Brain pericyte (primary cell): ENCODE measurements at regions not wholly inside any gene's neighbourhood (a gene's known extent, or its start where the extent isn't known, plus 50 kb on each side); places are given as distances from the start of the nearest gene placed in this dataset.
"Not testable (repeated sequence)": the region's sequence is repeated elsewhere in the genome, so short reads cannot be mapped to it uniquely, and the experiment has no call there.

Experiments used
- DNase-seq: peaks from one replicate; pipeline ENCODE4 v3.0.0-alpha.2; 2012; ENCODE audit warnings: low read depth, low spot score

DNA sequence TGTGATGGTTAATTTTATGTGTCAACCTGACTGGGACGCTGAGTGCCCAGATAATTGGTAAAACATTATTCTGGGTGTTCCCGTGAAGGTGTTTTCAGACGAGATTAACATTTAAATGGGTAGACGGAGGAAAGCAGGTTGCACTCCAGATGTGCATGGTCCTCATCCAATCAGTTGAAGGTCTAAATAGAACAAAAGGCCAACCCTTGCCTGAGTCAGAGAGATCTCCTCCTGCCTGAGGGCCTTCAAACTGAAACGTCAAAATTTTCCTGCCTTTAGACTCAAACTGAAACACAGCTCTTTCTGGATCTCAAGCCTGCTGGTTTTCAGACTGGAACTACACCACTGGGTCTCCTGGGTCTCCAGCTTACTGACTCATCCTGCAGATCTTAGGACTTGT, 73.5 kb downstream of the NPIPA8 start:
- DNase-seq, result not testable (repeated sequence)

DNA sequence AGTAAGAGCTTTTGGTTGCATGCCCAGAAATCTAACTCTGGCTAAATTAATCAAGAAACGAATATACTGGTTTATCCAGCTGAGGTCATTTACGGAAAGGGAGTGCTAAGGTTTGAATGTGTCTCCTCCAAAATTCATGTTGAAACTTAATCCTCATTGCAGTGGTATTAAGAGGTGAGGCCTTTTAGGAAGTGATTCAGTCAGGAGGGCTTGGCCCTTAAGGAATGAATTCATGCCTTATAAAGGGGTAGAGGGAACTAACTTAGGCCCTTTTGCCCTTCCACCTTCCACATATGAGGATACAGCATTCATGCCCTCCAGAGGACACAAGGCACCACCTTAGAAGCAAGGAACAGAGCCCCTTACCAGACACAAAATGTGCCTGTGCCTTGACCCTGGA, 74.7 kb downstream of the NPIPA8 start:
- not testable (repeated sequence) for DNase-seq

DNA sequence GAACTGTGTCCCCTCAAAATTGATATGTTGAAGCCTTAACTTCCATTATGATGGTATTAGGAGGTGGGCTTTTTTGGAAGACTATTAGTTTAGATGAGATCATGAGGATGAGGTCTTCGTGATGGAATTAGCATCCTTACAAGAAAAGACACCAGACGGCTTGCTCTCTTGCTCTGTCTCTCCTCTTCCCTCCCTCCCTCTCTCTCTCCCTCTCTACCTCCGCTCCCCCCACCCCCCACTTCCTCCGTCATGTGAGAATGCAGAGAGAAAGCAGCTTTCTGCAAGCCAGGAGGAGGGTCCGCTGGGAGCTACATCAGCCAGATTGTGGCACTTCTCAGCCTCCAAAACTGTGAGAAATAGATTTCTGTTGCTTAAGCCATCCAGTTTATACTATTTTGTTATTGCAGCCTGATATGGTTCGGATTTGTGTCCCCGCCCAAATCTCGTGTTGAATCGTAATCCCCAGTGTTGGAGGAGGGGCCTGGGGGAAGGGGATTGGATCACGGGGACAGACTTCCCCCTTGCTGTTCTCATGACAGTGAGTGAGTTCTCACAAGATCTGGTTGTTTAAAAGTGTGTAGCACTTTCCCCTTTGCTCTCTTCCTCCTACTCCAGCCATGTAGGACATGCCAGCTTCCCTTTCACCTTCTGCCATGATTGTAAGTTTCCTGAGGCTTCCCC, 76.9 kb downstream of the NPIPA8 start:
- not testable (repeated sequence) for DNase-seq

DNA sequence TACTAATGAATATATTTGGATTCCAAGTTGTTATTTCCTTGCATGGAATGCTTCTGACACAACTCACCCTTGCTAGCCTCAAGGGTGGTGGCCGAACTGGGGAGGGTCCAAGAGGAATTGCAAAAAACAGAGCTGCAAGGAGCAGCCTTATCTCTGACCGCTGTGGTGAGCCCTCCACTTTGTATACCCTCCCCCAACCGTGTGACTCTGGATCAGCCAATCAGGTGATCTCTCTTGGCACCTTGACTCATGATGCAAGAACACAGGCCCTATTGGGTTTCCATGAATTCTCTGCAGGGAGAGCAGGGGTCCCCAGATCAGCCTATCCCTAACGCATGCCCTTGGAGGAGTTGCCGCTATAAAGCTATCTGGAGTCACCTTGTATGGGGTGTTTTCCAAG, 83.6 kb downstream of the NPIPA8 start:
- not testable (repeated sequence) for DNase-seq

DNA sequence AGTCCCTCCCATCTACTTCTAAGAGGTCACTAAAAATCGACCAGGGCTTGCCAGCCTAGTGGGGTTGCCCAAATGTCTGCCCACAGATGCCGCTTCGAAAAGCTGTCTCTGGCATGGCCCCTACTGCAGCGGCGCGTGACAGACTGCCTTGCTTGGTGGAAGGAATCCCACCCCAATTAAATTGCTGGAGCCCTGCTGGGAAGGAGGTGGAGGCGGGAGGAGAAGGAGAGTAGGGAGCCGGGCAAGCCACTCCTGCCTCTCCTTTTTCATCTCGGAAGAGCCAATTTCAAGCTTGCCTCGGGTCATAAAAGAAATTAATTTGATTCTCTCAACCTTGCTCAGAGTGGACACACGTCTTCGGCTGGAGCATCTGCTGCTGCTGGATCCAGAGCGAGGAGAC, 106.0 kb downstream of the NPIPA8 start:
- not testable (repeated sequence) for DNase-seq

DNA sequence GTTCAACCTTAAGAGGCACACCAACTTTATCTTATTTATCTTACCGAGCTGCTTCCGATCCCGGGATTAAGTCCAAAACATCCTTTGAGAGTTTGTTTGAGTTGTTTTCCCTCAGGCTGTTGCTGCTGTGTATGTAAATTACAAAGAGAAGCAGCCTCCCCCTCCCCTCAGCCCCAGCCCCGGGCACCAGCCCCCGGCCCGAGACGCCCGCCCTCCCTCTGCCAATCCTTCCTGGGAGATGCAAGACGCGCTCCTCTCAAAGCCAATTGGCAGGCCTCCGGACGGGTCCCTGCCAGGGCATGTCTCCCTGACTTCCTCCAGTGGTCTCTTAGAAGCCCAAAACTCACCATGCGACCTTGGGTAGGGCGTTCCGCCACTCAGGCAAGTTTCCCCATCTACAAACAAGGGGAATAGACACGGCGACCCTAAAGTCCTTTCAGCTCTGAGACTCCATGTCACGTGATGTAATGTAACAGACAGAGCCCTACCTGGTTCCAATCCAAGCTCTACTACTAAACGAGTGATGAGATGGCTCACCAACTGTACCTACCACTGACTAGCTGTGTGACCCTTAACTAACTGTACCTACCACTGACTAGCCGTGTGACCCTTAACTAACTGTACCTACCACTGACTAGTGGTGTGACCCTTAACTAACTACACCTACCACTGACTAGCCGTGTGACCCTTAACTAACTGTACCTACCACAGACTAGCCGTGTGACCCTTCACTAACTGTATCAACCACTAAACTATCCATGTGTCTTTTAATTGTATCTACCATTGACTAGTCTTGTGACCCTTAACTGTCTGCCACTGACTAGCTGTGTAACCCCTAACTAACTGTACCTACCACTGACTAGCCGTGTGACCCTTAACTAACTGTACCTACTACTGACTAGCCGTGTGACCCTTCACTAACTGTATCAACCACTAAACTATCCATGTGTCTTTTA, 114.2 kb downstream of the NPIPA8 start:
- DNase-seq, result not testable (repeated sequence)

DNA sequence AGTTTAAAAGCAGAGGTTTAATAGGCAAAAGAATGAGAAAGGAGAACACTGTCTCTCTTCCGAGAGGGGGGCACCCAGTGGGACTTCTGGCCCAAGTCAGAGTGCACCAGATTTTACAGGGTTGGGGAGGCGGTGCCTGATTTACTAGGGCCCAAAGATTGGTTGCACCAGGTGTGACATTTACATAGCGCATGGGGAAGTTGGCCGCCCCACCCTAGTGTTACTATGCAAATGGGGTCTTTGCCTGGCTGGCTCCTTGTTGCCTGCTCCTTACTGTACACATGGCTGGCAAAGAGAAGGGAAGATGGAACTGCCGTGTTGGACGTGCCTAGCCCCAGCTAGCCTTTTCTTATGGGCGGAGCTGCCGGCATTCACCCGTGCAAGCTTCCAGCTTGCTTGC, 118.8 kb downstream of the NPIPA8 start:
- not testable (repeated sequence) for DNase-seq

DNA sequence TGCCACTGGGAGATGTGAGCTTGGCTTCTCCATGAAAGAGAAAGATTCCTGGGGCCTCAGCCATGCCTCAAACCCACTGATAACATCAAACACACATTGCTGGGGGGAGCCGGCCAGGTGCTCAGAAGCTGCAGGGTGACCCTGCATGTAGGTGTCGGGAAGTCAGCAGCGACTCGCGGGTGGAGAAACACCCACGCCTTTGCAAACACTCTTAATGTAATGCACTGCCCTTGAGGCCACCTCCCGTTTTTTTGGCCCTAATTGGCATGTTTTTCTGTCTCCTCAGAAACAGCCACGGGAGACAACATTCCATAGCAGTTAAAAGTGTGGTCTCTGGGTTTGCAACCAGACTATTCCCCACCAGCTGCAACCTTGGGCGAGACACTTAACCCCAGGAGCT, 119.7 kb downstream of the NPIPA8 start:
- DNase-seq, result not testable (repeated sequence)

DNA sequence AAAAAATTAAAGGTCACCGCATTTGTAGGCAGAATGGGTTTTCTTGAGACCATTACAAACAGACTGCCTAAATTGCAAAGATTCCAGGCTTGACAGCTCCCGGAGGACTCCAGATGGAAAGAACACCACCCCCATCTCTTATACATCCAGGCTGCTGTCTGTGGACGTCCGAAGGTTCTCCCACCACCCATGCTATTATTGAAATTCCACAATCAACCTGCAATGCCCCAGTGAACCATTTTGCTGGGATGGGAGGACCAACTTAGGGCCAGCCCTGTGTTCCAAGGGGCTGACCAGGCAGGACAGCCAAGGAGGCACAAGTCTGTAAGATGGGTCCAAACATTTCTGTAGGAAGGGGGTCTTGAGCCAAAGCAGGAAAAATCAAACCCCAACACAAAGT, 122.7 kb downstream of the NPIPA8 start:
- DNase-seq, result not testable (repeated sequence)

DNA sequence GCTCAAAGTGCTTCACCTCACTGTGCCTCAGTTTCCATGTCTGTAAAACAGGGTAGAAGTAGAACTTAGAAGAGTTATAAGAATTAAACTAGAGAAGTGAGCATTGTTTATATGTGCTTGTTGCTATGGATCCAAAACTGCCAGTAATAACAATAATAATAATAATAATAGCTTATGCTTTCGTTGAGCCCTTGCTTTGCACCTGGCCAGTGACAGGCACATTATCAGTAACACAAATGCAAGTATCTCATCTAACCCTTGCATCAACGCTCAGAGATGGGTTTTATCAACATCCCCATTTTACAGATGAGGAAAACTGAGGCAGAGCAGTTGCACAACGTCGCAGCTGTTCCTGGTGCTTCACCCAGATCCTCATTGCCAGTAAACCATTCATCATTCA, 125.0 kb downstream of the NPIPA8 start:
- DNase-seq, result not testable (repeated sequence)

DNA sequence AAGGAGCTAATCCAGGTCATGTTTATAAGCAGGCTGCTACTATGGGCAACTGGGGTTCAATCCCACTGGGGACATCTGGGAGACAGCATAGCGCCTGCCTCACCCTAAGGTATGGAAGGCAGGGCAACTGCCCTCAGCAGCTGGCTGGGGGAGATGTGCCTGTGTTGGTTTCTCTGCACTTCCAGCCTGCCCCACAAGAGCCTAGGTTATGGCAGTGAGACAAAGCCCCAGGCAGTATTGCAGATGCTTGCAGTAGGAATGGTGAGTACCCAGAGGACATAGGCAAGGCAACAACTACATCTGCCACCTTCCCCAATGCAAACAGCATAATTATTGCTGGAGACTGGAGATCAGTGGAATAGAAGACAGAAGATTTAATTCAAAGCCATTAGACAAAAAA, 131.8 kb downstream of the NPIPA8 start:
- not testable (repeated sequence) for DNase-seq

DNA sequence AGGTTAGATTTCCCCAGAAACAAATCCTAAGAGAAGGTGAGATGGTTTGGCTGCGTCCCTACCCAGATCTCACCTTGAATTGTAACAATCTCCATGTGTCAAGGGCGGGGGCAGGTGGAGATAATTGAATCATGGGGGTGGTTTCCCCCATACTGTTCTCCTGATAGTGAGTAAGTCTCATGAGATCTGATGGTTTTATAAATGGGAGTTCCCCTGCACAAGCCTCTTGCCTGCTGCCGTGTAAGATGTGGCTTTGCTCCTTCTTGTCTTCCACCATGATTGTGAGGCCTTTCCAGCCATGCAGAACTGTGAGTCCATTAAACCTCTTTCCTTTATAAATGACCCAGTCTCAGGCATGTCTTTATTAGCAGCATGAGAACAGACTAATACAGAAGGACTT, 132.2 kb downstream of the NPIPA8 start:
- not testable (repeated sequence) for DNase-seq

DNA sequence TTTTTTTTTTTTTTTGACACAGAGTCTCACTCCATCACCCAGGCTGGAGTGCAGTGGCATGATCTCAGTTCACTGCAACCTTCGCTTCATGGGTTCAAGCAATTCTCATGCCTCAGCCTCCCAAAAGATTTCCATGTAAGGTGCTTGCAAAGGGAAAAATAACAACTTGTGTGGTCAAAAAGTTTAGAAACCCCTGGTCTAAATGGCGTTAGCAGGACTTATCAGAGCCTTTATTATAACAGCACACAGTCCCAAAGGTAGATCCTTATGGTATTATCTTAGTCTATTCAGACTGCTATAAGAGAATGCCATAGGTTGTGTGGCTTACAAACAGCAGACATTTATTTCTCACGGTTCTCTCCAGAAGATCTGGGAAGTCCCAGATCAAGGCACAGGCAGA, 135.0 kb downstream of the NPIPA8 start:
- DNase-seq, result not testable (repeated sequence)

DNA sequence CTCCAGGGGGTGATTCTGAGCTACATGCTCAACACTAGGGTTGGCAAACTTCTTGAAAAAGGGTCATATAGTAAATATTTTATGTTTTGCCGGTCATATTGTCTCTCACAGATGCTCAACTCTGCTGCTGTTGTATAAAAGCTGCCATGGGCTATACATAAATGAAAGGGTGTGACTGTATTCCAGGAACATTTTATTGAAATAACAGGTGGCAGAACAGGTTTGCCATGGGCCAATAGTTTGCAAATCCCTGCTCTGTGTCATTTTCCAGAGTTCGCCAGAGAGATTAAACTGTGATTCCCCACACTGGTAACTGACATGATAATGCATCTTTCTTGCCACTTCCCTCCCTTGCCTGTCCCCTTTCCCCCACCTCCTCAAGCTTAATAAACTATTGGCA, 144.1 kb downstream of the NPIPA8 start:
- DNase-seq, result not testable (repeated sequence)

DNA sequence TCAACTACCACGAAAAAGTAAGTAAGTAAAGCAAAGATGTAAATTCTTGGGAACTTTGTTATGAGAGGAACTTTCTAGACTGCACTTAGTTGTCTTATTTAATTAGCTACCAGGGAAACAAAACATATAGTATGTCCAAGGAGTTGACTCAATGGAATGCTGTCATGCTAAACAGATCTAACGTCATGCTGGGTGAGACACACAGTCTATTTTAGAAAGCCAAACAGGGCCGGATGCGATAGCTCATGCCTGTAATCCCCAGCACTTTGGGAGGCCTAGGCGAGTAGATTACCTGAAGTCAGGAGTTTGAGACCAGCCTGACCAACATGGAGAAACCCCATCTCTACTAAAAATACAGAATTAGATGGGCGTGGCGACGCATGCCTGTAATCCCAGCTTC, 146.4 kb downstream of the NPIPA8 start:
- not testable (repeated sequence) for DNase-seq

DNA sequence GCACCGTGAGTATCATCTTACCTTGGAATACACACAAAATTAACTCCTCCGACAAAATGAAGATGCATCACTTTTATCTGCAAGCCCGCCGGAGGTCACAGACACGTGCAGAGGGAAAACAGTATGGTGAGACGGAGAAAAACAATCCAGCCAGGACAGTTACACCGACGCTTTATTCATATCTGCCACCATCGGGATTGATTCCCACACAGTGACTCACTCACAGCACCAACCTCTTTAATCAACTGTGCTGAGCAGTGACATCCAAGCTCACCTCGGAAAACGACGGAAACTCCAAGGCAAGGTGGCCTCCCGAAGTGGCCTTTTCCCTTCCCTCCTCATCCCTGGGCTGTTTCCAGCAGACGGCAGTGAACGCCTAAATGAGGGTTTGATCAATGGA, 151.8 kb downstream of the NPIPA8 start:
- DNase-seq, result not testable (repeated sequence)

DNA sequence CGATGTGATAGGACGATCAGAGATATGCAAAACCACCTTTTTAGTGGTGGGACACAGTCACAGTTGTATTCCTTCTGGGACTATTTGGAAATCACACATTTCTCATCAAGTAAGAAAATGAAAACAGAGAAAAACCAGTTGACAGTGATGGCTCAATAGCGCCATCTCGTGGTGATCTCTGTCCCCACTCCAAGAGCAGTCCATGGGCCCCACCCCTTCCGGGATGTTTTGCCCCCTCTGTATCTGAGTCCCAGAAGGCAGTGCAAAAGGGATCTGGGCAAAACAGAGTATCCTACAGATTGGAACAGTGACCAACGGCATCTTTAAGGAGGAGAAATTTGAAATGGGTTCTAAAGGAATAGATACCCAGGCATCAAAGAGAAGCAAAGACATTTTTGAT, 155.5 kb downstream of the NPIPA8 start:
- DNase-seq, result not testable (repeated sequence)

DNA sequence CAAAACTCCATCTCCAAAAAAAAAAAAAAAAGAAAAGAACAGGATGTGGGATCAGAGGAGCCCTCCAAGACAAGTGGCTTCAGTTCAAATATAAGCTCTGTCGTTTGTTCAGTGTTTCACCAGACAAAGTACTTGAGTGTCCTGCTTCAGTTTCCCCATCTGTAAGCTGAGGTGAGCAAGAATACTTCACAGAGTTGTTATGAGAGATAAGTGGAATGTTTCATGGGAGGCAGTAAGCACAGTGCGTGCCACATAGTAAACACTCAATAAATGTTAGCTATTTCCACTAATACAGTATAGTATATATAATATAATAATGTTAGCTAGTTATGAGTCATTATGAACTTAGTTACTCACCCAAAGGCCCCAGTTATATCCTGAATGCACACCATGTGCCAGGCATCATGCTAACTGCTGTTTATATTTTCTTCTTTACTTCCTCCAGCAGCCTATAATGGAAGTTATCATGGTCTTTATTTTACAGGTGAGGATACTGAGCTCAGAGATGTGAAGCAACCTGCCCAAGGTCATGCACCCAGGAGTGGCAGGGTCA, 162.5 kb downstream of the NPIPA8 start:
- DNase-seq, result not testable (repeated sequence)

DNA sequence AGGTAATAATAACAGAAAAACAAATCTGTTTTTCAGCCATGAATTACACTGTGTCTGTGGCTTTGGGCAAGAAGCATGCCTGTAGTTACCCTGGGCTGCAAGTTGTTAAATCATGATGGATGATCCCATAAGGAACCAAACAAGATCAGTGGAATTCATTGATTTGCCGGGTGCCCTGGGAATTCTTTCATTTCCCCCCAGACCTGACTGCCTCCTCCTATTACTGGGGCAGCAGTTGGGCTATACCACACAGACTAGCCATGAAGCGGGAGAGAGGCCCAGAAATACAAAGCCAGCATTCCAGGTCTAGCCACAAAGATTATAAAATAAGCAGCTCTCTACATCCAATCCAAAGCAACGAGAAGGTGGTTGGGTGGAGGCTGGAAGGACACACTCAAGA, 174.2 kb downstream of the NPIPA8 start:
- DNase-seq, result not testable (repeated sequence)

DNA sequence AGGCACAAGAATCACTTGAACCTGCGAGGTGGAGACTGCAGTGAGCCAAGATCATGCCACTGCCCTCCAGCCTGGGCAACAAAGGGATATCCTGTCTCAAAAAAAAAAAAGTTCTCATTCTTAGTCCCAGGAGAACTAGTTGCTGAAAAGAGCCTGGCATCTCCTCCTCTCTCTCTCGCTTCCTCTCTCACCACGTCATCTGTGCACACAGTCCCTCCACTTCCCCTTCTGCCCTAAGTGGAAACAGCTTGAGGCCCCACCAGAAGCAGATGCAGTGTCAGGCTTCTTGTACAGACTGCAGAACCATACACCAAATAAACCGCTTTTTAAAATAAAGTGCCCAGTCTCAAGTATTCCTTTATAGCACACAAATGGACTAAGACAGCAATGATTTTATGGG, 175.3 kb downstream of the NPIPA8 start:
- not testable (repeated sequence) for DNase-seq

DNA sequence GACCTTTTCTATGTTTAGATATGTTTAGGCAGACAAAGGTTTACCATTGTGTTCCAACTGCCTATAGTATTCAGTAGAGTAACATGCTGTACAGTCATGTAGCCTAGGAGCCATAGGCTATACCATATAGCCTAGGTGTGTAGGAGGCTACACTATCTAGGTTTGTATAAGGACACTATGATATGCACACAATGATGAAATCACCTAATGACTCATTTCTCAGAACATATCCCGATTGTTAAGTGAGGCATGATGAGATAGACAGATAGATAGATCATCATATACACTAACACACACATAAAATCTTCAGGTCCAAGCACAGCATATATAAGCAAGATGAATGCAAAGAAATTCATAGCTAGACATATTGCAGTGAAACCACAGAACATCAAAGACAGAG, 177.4 kb downstream of the NPIPA8 start:
- not testable (repeated sequence) for DNase-seq

DNA sequence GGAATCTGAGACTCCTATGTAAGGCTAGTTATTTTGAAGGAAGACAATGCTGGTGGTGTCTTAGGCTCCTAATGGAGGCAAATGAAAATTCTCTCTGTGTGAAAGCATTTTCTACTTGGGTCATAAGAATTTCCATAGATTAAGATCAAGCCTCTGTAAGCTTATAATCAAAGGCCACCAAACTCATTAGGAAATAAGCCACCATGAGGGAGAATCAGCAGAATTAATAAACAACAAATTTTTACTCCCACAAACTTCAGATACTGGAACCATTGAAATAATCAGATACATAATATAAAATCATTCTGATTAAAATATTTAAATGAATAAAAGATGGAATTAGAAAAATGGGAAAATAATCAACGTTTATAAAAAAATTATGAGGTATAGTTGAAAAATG, 178.7 kb downstream of the NPIPA8 start:
- not testable (repeated sequence) for DNase-seq
